OCI-LY7 (cell line): ENCODE measurements at regions not wholly inside any gene's neighbourhood (a gene's known extent, or its start where the extent isn't known, plus 50 kb on each side); places are given as distances from the start of the nearest gene placed in this dataset.

Experiments used
- BruUV-seq: library from RNA; stranded (reverse); fragments of 400-500 nt; replicated peaks from 2 replicates; lab custom pipeline; 2021; lab: Mats Ljungman, UMichigan
- CTCF ChIA-PET: fragments of 300-600 bp; sonication (Branson Sonifier 250); formaldehyde crosslinking; loops from one replicate; lab custom pipeline; 2022; ENCODE audit warnings: antibody characterized with exemption; ENCODE audit not compliant: unreplicated experiment; lab: Charles Lee
- POLR2A ChIA-PET: fragments of 300-600 bp; sonication (Branson Sonifier 250); formaldehyde crosslinking; loops from one replicate; lab custom pipeline; 2022; ENCODE audit warnings: antibody characterized with exemption; lab: Charles Lee
- DNase-seq: peaks from one replicate; pipeline ENCODE4 v3.0.0-alpha.2; 2015; ENCODE audit warnings: low spot score
- H2AFZ ChIP-seq: fragments of 200-600 bp; sonication (generic), shearing (Covaris generic); 2 replicates; pipeline ENCODE4 v1.6.1; 2014; ENCODE audit warnings: mild to moderate bottlenecking, antibody characterized with exemption, low read length, moderate library complexity
- H3K27ac ChIP-seq: fragments of 200-600 bp; sonication (generic); 2 replicates; pipeline ENCODE4 v1.5.1; 2014; ENCODE audit warnings: mixed run types, low read depth, mild to moderate bottlenecking, moderate library complexity, low read length, inconsistent platforms; ENCODE audit not compliant: poor library complexity, severe bottlenecking
- H3K36me3 ChIP-seq: fragments of 200-600 bp; sonication (generic); 2 replicates; pipeline ENCODE4 v1.6.1; 2014; ENCODE audit warnings: mild to moderate bottlenecking, antibody characterized with exemption, low read length, moderate library complexity, mixed read lengths; ENCODE audit not compliant: insufficient read depth
- H3K4me1 ChIP-seq: fragments of 200-600 bp; sonication (generic); 2 replicates; pipeline ENCODE4 v1.5.1; 2014; ENCODE audit warnings: mild to moderate bottlenecking, low read length; ENCODE audit not compliant: insufficient read depth, poor library complexity, severe bottlenecking
- H3K4me2 ChIP-seq: fragments of 200-600 bp; sonication (generic); 2 replicates; pipeline ENCODE4 v1.6.1; 2014; ENCODE audit warnings: mild to moderate bottlenecking, low read length
- H3K4me3 ChIP-seq: fragments of 200-600 bp; sonication (generic); 2 replicates; pipeline ENCODE4 v1.5.1; 2014; ENCODE audit warnings: mild to moderate bottlenecking, low read depth, low read length; ENCODE audit not compliant: poor library complexity, severe bottlenecking
- H3K79me2 ChIP-seq: fragments of 200-600 bp; sonication (generic); 2 replicates; pipeline ENCODE4 v1.6.1; 2016; ENCODE audit warnings: low read depth, mild to moderate bottlenecking, low read length, moderate library complexity, mixed read lengths; ENCODE audit not compliant: insufficient read depth
- H3K9me2 ChIP-seq: fragments of 200-600 bp; sonication (generic); 2 replicates; pipeline ENCODE4 v1.6.1; 2016; ENCODE audit warnings: mild to moderate bottlenecking, low read length, mixed read lengths; ENCODE audit not compliant: insufficient read depth
- H3K9me3 ChIP-seq: fragments of 200-600 bp; sonication (generic); 2 replicates; pipeline ENCODE4 v1.6.1; 2014; ENCODE audit warnings: mild to moderate bottlenecking, mixed run types, low read length, mixed read lengths
- H4K20me1 ChIP-seq: fragments of 200-600 bp; sonication (generic); 2 replicates; pipeline ENCODE4 v1.6.1; 2014; ENCODE audit warnings: mild to moderate bottlenecking, antibody characterized with exemption, low read length, moderate library complexity, mixed read lengths; ENCODE audit not compliant: insufficient read depth
- EZH2phosphoT487 ChIP-seq: fragments of 200-600 bp; sonication (generic); IDR thresholded peaks from 2 replicates; pipeline ENCODE4 v1.6.1; 2018; ENCODE audit warnings: low read depth, borderline replicate concordance, mild to moderate bottlenecking, mixed run types, antibody characterized with exemption, low read length, moderate library complexity, mixed read lengths
- intact Hi-C: fragments of 100-400 bp; cut with micrococcal nuclease; formaldehyde crosslinking; loops from one replicate; pipeline ENCODE4 v1.10.0; 2022; ENCODE audit not compliant: unreplicated experiment
- TF ChIP-seq, protein P1 (sequence below): fragments of 200-600 bp; sonication (generic); conservative IDR thresholded peaks from 2 replicates; pipeline ENCODE4 v1.5.1; 2014; ENCODE audit warnings: mild to moderate bottlenecking, antibody characterized with exemption, low read length, moderate library complexity, mixed read lengths

- Histone ChIP-seq H3K27ac (no peak overlapping the region), H3K79me2 (no peaks in the 10 kb centered on the region), H2AFZ (no peak overlapping the region), H3K36me3 (no peaks in the 10 kb centered on the region; the same call in 1 of the 2 replicates), H3K9me3 (peaks cover 20% of the 10 kb centered on the region; the same call in 1 of the 2 replicates), H3K4me1 (peaks cover 13% of the 10 kb centered on the region), H3K4me2 (no peak overlapping the region), H4K20me1 (no peaks in the 10 kb centered on the region), H3K9me2 (no peaks in the 10 kb centered on the region), H3K4me3 (no peak overlapping the region)
- ChIA-PET CTCF (no interaction called here), POLR2A (no interaction called here)
- BruUV-seq, result no TSS peak
- TF ChIP-seq EZH2phosphoT487, result no peak
- TF ChIP-seq, protein P1, sequence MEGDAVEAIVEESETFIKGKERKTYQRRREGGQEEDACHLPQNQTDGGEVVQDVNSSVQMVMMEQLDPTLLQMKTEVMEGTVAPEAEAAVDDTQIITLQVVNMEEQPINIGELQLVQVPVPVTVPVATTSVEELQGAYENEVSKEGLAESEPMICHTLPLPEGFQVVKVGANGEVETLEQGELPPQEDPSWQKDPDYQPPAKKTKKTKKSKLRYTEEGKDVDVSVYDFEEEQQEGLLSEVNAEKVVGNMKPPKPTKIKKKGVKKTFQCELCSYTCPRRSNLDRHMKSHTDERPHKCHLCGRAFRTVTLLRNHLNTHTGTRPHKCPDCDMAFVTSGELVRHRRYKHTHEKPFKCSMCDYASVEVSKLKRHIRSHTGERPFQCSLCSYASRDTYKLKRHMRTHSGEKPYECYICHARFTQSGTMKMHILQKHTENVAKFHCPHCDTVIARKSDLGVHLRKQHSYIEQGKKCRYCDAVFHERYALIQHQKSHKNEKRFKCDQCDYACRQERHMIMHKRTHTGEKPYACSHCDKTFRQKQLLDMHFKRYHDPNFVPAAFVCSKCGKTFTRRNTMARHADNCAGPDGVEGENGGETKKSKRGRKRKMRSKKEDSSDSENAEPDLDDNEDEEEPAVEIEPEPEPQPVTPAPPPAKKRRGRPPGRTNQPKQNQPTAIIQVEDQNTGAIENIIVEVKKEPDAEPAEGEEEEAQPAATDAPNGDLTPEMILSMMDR, result no peak
- intact Hi-C loops, result no loop called here
- DNase-seq, result no peak
Measured at GRCh38 chr22:27337676-27338075, 463.9 kb downstream of the MN1 start.

DNA sequence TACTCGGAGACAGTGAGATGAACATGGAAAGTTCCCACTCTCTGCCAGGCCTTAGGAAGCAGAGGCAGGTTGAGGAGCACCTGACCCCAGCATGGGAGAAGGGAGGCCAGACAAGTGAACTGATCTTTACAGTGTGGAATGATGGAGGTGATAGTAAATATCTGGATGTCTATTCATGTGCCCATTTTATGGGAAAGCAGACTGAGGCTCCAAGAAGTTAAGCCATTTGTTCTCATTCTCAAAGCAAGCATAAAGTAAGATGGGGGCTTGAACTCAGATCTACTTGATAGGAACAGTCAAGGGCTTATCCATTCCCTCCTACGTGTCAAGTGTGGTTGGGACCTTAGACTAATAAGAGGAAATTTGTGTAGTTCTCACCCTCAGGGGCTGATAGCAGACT lies 461.5 kb downstream of the MN1 start:
- TF ChIP-seq EZH2phosphoT487, result no peak
- TF ChIP-seq, protein P1, result no peak
- Histone ChIP-seq H3K4me2 (no peak overlapping the region), H2AFZ (no peak overlapping the region; the same call in 1 of the 2 replicates), H3K4me1 (peaks cover 26% of the 10 kb centered on the region), H3K9me2 (no peaks in the 10 kb centered on the region), H3K9me3 (peaks cover 35% of the 10 kb centered on the region; the same call in 1 of the 2 replicates), H3K79me2 (no peaks in the 10 kb centered on the region), H3K4me3 (no peak overlapping the region), H3K27ac (no peak overlapping the region), H4K20me1 (no peaks in the 10 kb centered on the region), H3K36me3 (no peaks in the 10 kb centered on the region; the same call in 1 of the 2 replicates)
- no TSS peak for BruUV-seq
- ChIA-PET POLR2A (no interaction called here), CTCF (no interaction called here)
- intact Hi-C loops, result no loop called here
- no peak for DNase-seq

DNA sequence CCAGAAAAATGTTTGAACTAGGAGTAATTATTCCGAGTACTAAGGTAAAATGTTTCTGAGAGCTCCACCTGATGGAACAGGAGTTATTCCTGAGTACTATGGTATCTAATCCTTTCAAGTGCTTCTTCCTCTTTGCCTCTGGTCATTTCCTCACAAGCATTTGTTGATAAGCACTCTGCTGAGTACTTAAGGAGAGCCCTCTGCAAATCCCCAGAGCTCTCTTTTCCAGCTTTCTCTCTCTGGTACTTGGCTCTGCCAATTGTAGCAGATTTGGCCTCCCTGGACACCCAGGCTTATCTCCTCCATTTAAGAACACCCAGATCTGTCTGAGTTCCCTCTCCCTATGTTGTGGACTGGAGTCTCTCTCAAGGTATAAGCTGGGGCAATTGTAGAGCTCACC lies 457.0 kb downstream of the MN1 start:
- Histone ChIP-seq H3K9me2 (no peaks in the 10 kb centered on the region), H4K20me1 (no peaks in the 10 kb centered on the region), H3K36me3 (peaks cover 5% of the 10 kb centered on the region; the same call in 1 of the 2 replicates), H3K9me3 (peaks cover 51% of the 10 kb centered on the region), H3K4me3 (no peak overlapping the region), H3K27ac (no peak overlapping the region), H3K4me1 (peaks cover 27% of the 10 kb centered on the region), H3K4me2 (peak overlapping the region; percentile 3; the same call in 1 of the 2 replicates), H2AFZ (peak overlapping the region; percentile 52; the same call in 1 of the 2 replicates), H3K79me2 (no peaks in the 10 kb centered on the region)
- no peak for DNase-seq
- intact Hi-C loops, result no loop called here
- BruUV-seq, result no TSS peak
- TF ChIP-seq, protein P1, result no peak
- TF ChIP-seq EZH2phosphoT487, result no peak
- ChIA-PET CTCF (no interaction called here), POLR2A (interaction anchor here (1.6 kb wide), 1 partner anchor 24 kb away, joined by 5 read pairs; no protein-coding TSS in a partner anchor)
